MM.1S (cell line): ENCODE measurements at regions not wholly inside any gene's neighbourhood (a gene's known extent, or its start where the extent isn't known, plus 50 kb on each side); places are given as distances from the start of the nearest gene placed in this dataset.

Experiments
- DNase-seq: peaks from one replicate; pipeline ENCODE4 v3.0.0-alpha.2; 2015
- H2AFZ ChIP-seq: fragments of 300-600 bp; sonication (generic); 2 replicates; pipeline ENCODE4 v1.6.0; 2016; ENCODE audit warnings: antibody characterized with exemption, low read length
- H3F3A ChIP-seq: fragments of 300-600 bp; sonication (generic); 2 replicates; pipeline ENCODE4 v1.6.1; 2016; ENCODE audit warnings: mild to moderate bottlenecking, antibody characterized with exemption, low read length, moderate library complexity, mixed read lengths; ENCODE audit not compliant: insufficient read depth
- H3K27ac ChIP-seq: fragments of 300-600 bp; sonication (generic); 2 replicates; pipeline ENCODE4 v1.5.1; 2016; ENCODE audit warnings: mild to moderate bottlenecking, low read length
- H3K27me3 ChIP-seq: fragments of 300-600 bp; sonication (generic); replicated peaks from 2 replicates; pipeline ENCODE4 v1.6.0; 2016; ENCODE audit warnings: low read length; ENCODE audit not compliant: insufficient read depth
- H3K36me3 ChIP-seq: fragments of 300-600 bp; sonication (generic); replicated peaks from 2 replicates; pipeline ENCODE4 v1.6.1; 2016; ENCODE audit warnings: mild to moderate bottlenecking, low read length, mixed read lengths; ENCODE audit not compliant: insufficient read depth
- H3K4me1 ChIP-seq: fragments of 300-600 bp; sonication (generic); 2 replicates; pipeline ENCODE4 v1.6.1; 2016; ENCODE audit warnings: low read length, mixed read lengths
- H3K4me2 ChIP-seq: fragments of 300-600 bp; sonication (generic); 2 replicates; pipeline ENCODE4 v1.6.0; 2016; ENCODE audit warnings: low read depth, low read length
- H3K4me3 ChIP-seq: fragments of 300-600 bp; sonication (generic); 2 replicates; pipeline ENCODE4 v1.5.1; 2016; ENCODE audit warnings: low read length, mixed read lengths
- H3K79me2 ChIP-seq: fragments of 300-600 bp; sonication (generic); 2 replicates; pipeline ENCODE4 v1.6.1; 2016; ENCODE audit warnings: mixed run types, low read length, mixed read lengths
- H3K9ac ChIP-seq: fragments of 300-600 bp; sonication (generic); 2 replicates; pipeline ENCODE4 v1.6.1; 2016; ENCODE audit warnings: low read length, mixed read lengths
- H3K9me2 ChIP-seq: fragments of 300-600 bp; sonication (generic); replicated peaks from 2 replicates; pipeline ENCODE4 v1.6.1; 2016; ENCODE audit warnings: mild to moderate bottlenecking, low read length, mixed read lengths; ENCODE audit not compliant: insufficient read depth
- H3K9me3 ChIP-seq: fragments of 300-600 bp; sonication (generic); replicated peaks from 2 replicates; pipeline ENCODE4 v1.6.1; 2016; ENCODE audit warnings: mild to moderate bottlenecking, low read length, mixed read lengths; ENCODE audit not compliant: insufficient read depth
- H4K20me1 ChIP-seq: fragments of 300-600 bp; sonication (generic); 2 replicates; pipeline ENCODE4 v1.6.1; 2016; ENCODE audit warnings: mild to moderate bottlenecking, low read length, moderate library complexity, mixed read lengths; ENCODE audit not compliant: insufficient read depth
- CTCF ChIP-seq: fragments of 300-600 bp; sonication (generic); IDR thresholded peaks from 2 replicates; pipeline ENCODE4 v1.5.1; 2016; ENCODE audit warnings: antibody characterized with exemption, low read length, mixed read lengths
- EZH2 ChIP-seq: fragments of 300-600 bp; sonication (generic); optimal IDR thresholded peaks from 2 replicates; pipeline ENCODE3; 2017; ENCODE audit warnings: low read depth, mild to moderate bottlenecking, antibody characterized with exemption, low read length, mixed read lengths
- EZH2phosphoT487 ChIP-seq: fragments of 300-600 bp; sonication (generic); IDR thresholded peaks from 2 replicates; pipeline ENCODE4 v1.6.1; 2018; ENCODE audit warnings: antibody characterized with exemption, low read length

- Histone ChIP-seq H3K4me1 (no peaks in the 10 kb centered on the region), H3K27me3 (no peaks in the 10 kb centered on the region), H3K9me3 (no peaks in the 10 kb centered on the region), H4K20me1 (no peaks in the 10 kb centered on the region), H3F3A (no peaks in the 10 kb centered on the region), H3K9me2 (no peaks in the 10 kb centered on the region), H3K27ac (no peak overlapping the region), H3K79me2 (no peaks in the 10 kb centered on the region), H3K4me2 (no peak overlapping the region), H2AFZ (no peak overlapping the region), H3K4me3 (no peak overlapping the region), H3K9ac (no peak overlapping the region), H3K36me3 (no peaks in the 10 kb centered on the region)
- no peak for DNase-seq
- TF ChIP-seq CTCF (no peak), EZH2phosphoT487 (no peak), EZH2 (no peak)
These were observed 193.8 kb downstream of the ZC3H11B start for GRCh38 chr1:219419065-219419464.

GRCh38 chr1:219417610-219418009 is 195.3 kb downstream of the ZC3H11B start:
- no peak for DNase-seq
- Histone ChIP-seq H3K4me2 (no peak overlapping the region), H3K79me2 (no peaks in the 10 kb centered on the region), H3K9ac (no peak overlapping the region), H4K20me1 (no peaks in the 10 kb centered on the region), H3K9me3 (no peaks in the 10 kb centered on the region), H3K9me2 (no peaks in the 10 kb centered on the region), H2AFZ (no peak overlapping the region), H3K27ac (no peak overlapping the region), H3F3A (no peaks in the 10 kb centered on the region), H3K4me1 (no peaks in the 10 kb centered on the region), H3K27me3 (no peaks in the 10 kb centered on the region), H3K36me3 (no peaks in the 10 kb centered on the region), H3K4me3 (no peak overlapping the region)
- no peak for TF ChIP-seq CTCF
- TF ChIP-seq EZH2, result no peak
- TF ChIP-seq EZH2phosphoT487, result no peak

- Histone ChIP-seq H3K4me3 (no peak overlapping the region), H4K20me1 (no peaks in the 10 kb centered on the region), H3K27me3 (no peaks in the 10 kb centered on the region), H3F3A (no peaks in the 10 kb centered on the region), H3K4me2 (no peak overlapping the region), H2AFZ (no peak overlapping the region), H3K79me2 (no peaks in the 10 kb centered on the region), H3K9ac (no peak overlapping the region), H3K27ac (no peak overlapping the region), H3K9me2 (no peaks in the 10 kb centered on the region), H3K4me1 (no peaks in the 10 kb centered on the region), H3K9me3 (no peaks in the 10 kb centered on the region), H3K36me3 (no peaks in the 10 kb centered on the region)
- peak; percentile 64 for DNase-seq
- TF ChIP-seq CTCF, result peak; percentile 84
- TF ChIP-seq EZH2, result no peak
- no peak for TF ChIP-seq EZH2phosphoT487
These were observed 196.2 kb downstream of the ZC3H11B start for GRCh38 chr1:219416598-219417238.
